WTC11 (cell line): ENCODE measurements at regions not wholly inside any gene's neighbourhood (a gene's known extent, or its start where the extent isn't known, plus 50 kb on each side); places are given as distances from the start of the nearest gene placed in this dataset.

Experiments used
- ATAC-seq: fragments of 200-7000 bp; cut with Tn5 transposase; 2 replicates; pipeline ENCODE4 v1.10.0; 2021; ENCODE audit warnings: mild to moderate bottlenecking, moderate library complexity
- CTCF ChIA-PET: fragments of 300-600 bp; sonication (Branson Sonifier 250); formaldehyde crosslinking; loops from one replicate; lab custom pipeline; 2021; ENCODE audit warnings: antibody characterized with exemption; lab: Charles Lee
- POLR2A ChIA-PET: fragments of 350-600 bp; sonication (Branson Sonifier 250); formaldehyde crosslinking; loops from one replicate; lab custom pipeline; 2021; ENCODE audit warnings: antibody characterized with exemption; lab: Charles Lee
- DNase-seq: peaks from one replicate; pipeline ENCODE4 v3.0.0; 2021; ENCODE audit warnings: low spot score
- H3K27ac Mint-ChIP-seq: 2 replicates; pipeline ENCODE4 v1.8.0; 2021; ENCODE audit warnings: mixed read lengths
- H3K27me3 Mint-ChIP-seq: 2 replicates; pipeline ENCODE4 v1.8.0; 2021; ENCODE audit warnings: low read depth, mild to moderate bottlenecking, moderate library complexity, mixed read lengths
- H3K36me3 Mint-ChIP-seq: 2 replicates; pipeline ENCODE4 v1.8.0; 2021; ENCODE audit warnings: mixed read lengths
- H3K4me1 Mint-ChIP-seq: 2 replicates; pipeline ENCODE4 v1.8.0; 2022; ENCODE audit warnings: mixed read lengths
- H3K4me3 Mint-ChIP-seq: 2 replicates; pipeline ENCODE4 v1.8.0; 2021; ENCODE audit warnings: mild to moderate bottlenecking, moderate library complexity, mixed read lengths
- H3K9me3 Mint-ChIP-seq: 2 replicates; pipeline ENCODE4 v1.8.0; 2021; ENCODE audit warnings: mixed read lengths
- AR ChIP-seq: fragments of 250-450 bp; sonication (Bioruptor Pico); IDR thresholded peaks from 2 replicates; pipeline ENCODE4 v1.9.0; 2021; ENCODE audit warnings: mild to moderate bottlenecking
- ATF1 ChIP-seq: sonication (generic); formaldehyde crosslinking; IDR thresholded peaks from 2 replicates; pipeline ENCODE4 v1.8.1; 2023; ENCODE audit warnings: mild to moderate bottlenecking, moderate library complexity, missing genetic modification reagents
- ELF4 ChIP-seq: sonication (generic); formaldehyde crosslinking; IDR thresholded peaks from 2 replicates; pipeline ENCODE4 v1.8.1; 2022; ENCODE audit warnings: low read depth, mild to moderate bottlenecking, moderate library complexity, missing genetic modification reagents
- FOXK1 ChIP-seq: sonication (generic); formaldehyde crosslinking; IDR thresholded peaks from 2 replicates; pipeline ENCODE4 v1.8.0; 2022; ENCODE audit warnings: mild to moderate bottlenecking, moderate library complexity, missing genetic modification reagents
- JUN ChIP-seq: sonication (generic); formaldehyde crosslinking; IDR thresholded peaks from 2 replicates; pipeline ENCODE4 v1.8.0; 2023; ENCODE audit warnings: mild to moderate bottlenecking, missing genetic modification reagents
- MAX ChIP-seq: sonication (generic); formaldehyde crosslinking; IDR thresholded peaks from 2 replicates; pipeline ENCODE4 v1.8.0; 2022; ENCODE audit warnings: mild to moderate bottlenecking, missing genetic modification reagents
- NR2C2 ChIP-seq: sonication (generic); formaldehyde crosslinking; IDR thresholded peaks from 2 replicates; pipeline ENCODE4 v1.8.0; 2022; ENCODE audit warnings: mild to moderate bottlenecking, missing genetic modification reagents
- OVOL2 ChIP-seq: fragments of 250-450 bp; sonication (Bioruptor Pico); IDR thresholded peaks from 2 replicates; pipeline ENCODE4 v1.9.0; 2021; ENCODE audit warnings: mild to moderate bottlenecking, borderline replicate concordance
- RORB ChIP-seq: fragments of 250-450 bp; sonication (Bioruptor Pico); IDR thresholded peaks from 2 replicates; pipeline ENCODE4 v1.9.0; 2021; ENCODE audit warnings: mild to moderate bottlenecking
- TCF7 ChIP-seq: sonication (generic); formaldehyde crosslinking; IDR thresholded peaks from 2 replicates; pipeline ENCODE4 v1.8.0; 2022; ENCODE audit warnings: mild to moderate bottlenecking, low read depth, missing genetic modification reagents, moderate library complexity
- TP53 ChIP-seq: sonication (generic); formaldehyde crosslinking; IDR thresholded peaks from 2 replicates; pipeline ENCODE4 v1.8.1; 2023; ENCODE audit warnings: mild to moderate bottlenecking, missing genetic modification reagents
- ZMAT4 ChIP-seq: fragments of 250-450 bp; sonication (Bioruptor Pico); IDR thresholded peaks from 2 replicates; pipeline ENCODE4 v1.9.0; 2021; ENCODE audit warnings: mild to moderate bottlenecking
- ZNF281 ChIP-seq: sonication (generic); formaldehyde crosslinking; IDR thresholded peaks from 2 replicates; pipeline ENCODE4 v1.8.0; 2023; ENCODE audit warnings: mild to moderate bottlenecking, missing genetic modification reagents
- ZNF317 ChIP-seq: sonication (generic); formaldehyde crosslinking; IDR thresholded peaks from 2 replicates; pipeline ENCODE4 v1.8.1; 2023; ENCODE audit warnings: low read depth, mild to moderate bottlenecking, moderate library complexity, missing genetic modification reagents, borderline replicate concordance
- ZNF416 ChIP-seq: fragments of 250-450 bp; sonication (Bioruptor Pico); IDR thresholded peaks from 2 replicates; pipeline ENCODE4 v1.9.0; 2021; ENCODE audit warnings: mild to moderate bottlenecking, inconsistent platforms
- TF ChIP-seq, protein P1 (sequence below): fragments of 250-450 bp; sonication (Bioruptor Pico); IDR thresholded peaks from 2 replicates; pipeline ENCODE4 v1.9.0; 2021; ENCODE audit warnings: mild to moderate bottlenecking, borderline replicate concordance
- TF ChIP-seq, protein P2 (sequence below): sonication (generic); formaldehyde crosslinking; conservative IDR thresholded peaks from 2 replicates; pipeline ENCODE4 v1.8.1; 2022; ENCODE audit warnings: mild to moderate bottlenecking, missing genetic modification reagents
- TF ChIP-seq, protein P3 (sequence below): sonication (generic); formaldehyde crosslinking; IDR thresholded peaks from 2 replicates; pipeline ENCODE4 v1.8.0; 2022; ENCODE audit warnings: missing genetic modification reagents
- TF ChIP-seq, protein P4 (sequence below): sonication (generic); formaldehyde crosslinking; IDR thresholded peaks from 2 replicates; pipeline ENCODE4 v1.8.0; 2022; ENCODE audit warnings: mild to moderate bottlenecking, missing genetic modification reagents

DNA sequence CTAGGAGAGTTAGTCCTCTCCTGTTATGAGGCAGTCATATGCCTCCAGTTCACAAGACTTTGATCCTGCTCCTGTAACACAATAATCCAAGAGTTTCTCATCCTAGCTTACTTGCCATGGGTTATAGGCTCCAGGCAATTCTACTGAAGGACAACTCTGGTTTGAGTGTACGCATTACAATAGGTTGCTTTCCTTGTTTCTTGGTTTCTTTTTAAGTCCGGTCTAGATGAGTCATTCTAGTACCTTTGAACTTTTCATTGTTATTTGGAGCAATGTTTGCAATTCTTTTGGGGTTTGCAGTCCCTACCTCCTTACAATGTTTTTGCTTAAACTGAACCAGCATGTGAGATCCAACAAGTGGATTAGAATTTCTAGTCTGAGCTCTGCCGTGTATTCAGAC is 109.1 kb downstream of the ANAPC4 start:
- ATAC-seq (peak; percentile 28; the same call in 1 of the 2 replicates), DNase-seq (no peak)
- peaks cover 21% of the 10 kb centered on the region for H3K36me3 Mint-ChIP-seq
- peaks cover 53% of the 10 kb centered on the region for H3K27me3 Mint-ChIP-seq
- H3K4me1 Mint-ChIP-seq = peaks cover 45% of the 10 kb centered on the region
- no peak overlapping the region for H3K4me3 Mint-ChIP-seq
- no peak overlapping the region for H3K27ac Mint-ChIP-seq
- peaks cover 23% of the 10 kb centered on the region for H3K9me3 Mint-ChIP-seq
- CTCF ChIA-PET = interaction anchor here (0.7 to 1.6 kb wide), 3 partner anchors 43 to 45 kb away, joined by 3 to 5 read pairs (median 3); no protein-coding TSS in a partner anchor
- POLR2A ChIA-PET = no interaction called here
- TF ChIP-seq, protein P1, sequence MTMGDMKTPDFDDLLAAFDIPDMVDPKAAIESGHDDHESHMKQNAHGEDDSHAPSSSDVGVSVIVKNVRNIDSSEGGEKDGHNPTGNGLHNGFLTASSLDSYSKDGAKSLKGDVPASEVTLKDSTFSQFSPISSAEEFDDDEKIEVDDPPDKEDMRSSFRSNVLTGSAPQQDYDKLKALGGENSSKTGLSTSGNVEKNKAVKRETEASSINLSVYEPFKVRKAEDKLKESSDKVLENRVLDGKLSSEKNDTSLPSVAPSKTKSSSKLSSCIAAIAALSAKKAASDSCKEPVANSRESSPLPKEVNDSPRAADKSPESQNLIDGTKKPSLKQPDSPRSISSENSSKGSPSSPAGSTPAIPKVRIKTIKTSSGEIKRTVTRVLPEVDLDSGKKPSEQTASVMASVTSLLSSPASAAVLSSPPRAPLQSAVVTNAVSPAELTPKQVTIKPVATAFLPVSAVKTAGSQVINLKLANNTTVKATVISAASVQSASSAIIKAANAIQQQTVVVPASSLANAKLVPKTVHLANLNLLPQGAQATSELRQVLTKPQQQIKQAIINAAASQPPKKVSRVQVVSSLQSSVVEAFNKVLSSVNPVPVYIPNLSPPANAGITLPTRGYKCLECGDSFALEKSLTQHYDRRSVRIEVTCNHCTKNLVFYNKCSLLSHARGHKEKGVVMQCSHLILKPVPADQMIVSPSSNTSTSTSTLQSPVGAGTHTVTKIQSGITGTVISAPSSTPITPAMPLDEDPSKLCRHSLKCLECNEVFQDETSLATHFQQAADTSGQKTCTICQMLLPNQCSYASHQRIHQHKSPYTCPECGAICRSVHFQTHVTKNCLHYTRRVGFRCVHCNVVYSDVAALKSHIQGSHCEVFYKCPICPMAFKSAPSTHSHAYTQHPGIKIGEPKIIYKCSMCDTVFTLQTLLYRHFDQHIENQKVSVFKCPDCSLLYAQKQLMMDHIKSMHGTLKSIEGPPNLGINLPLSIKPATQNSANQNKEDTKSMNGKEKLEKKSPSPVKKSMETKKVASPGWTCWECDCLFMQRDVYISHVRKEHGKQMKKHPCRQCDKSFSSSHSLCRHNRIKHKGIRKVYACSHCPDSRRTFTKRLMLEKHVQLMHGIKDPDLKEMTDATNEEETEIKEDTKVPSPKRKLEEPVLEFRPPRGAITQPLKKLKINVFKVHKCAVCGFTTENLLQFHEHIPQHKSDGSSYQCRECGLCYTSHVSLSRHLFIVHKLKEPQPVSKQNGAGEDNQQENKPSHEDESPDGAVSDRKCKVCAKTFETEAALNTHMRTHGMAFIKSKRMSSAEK (CRISPR knock-in tag) = no peak
- TF ChIP-seq JUN (no peak), ELF4 (CRISPR knock-in tag) (no peak), ZNF317 (no peak), ATF1 (CRISPR knock-in tag) (no peak), NR2C2 (CRISPR knock-in tag) (no peak), ZMAT4 (no peak), TP53 (CRISPR knock-in tag) (no peak), ZNF281 (CRISPR knock-in tag) (no peak), AR (no peak), TCF7 (no peak), RORB (CRISPR knock-in tag) (no peak), FOXK1 (CRISPR knock-in tag) (no peak), ZNF416 (CRISPR knock-in tag) (no peak), MAX (CRISPR knock-in tag) (no peak), OVOL2 (CRISPR knock-in tag) (no peak)
- TF ChIP-seq, protein P2, sequence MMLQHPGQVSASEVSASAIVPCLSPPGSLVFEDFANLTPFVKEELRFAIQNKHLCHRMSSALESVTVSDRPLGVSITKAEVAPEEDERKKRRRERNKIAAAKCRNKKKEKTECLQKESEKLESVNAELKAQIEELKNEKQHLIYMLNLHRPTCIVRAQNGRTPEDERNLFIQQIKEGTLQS (CRISPR knock-in tag) = no peak
- TF ChIP-seq, protein P3, sequence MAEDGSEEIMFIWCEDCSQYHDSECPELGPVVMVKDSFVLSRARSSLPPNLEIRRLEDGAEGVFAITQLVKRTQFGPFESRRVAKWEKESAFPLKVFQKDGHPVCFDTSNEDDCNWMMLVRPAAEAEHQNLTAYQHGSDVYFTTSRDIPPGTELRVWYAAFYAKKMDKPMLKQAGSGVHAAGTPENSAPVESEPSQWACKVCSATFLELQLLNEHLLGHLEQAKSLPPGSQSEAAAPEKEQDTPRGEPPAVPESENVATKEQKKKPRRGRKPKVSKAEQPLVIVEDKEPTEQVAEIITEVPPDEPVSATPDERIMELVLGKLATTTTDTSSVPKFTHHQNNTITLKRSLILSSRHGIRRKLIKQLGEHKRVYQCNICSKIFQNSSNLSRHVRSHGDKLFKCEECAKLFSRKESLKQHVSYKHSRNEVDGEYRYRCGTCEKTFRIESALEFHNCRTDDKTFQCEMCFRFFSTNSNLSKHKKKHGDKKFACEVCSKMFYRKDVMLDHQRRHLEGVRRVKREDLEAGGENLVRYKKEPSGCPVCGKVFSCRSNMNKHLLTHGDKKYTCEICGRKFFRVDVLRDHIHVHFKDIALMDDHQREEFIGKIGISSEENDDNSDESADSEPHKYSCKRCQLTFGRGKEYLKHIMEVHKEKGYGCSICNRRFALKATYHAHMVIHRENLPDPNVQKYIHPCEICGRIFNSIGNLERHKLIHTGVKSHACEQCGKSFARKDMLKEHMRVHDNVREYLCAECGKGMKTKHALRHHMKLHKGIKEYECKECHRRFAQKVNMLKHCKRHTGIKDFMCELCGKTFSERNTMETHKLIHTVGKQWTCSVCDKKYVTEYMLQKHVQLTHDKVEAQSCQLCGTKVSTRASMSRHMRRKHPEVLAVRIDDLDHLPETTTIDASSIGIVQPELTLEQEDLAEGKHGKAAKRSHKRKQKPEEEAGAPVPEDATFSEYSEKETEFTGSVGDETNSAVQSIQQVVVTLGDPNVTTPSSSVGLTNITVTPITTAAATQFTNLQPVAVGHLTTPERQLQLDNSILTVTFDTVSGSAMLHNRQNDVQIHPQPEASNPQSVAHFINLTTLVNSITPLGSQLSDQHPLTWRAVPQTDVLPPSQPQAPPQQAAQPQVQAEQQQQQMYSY (CRISPR knock-in tag) = no peak
- TF ChIP-seq, protein P4, sequence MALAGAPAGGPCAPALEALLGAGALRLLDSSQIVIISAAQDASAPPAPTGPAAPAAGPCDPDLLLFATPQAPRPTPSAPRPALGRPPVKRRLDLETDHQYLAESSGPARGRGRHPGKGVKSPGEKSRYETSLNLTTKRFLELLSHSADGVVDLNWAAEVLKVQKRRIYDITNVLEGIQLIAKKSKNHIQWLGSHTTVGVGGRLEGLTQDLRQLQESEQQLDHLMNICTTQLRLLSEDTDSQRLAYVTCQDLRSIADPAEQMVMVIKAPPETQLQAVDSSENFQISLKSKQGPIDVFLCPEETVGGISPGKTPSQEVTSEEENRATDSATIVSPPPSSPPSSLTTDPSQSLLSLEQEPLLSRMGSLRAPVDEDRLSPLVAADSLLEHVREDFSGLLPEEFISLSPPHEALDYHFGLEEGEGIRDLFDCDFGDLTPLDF = no peak
